ENCODE measurements at regions not wholly inside any gene's neighbourhood (a gene's known extent, or its start where the extent isn't known, plus 50 kb on each side); places are given as distances from the start of the nearest gene placed in this dataset.

- TF ChIP-seq CTCF (IDR thresholded peaks at IDR 0.05) (no peak), POLR2A (IDR thresholded peaks at IDR 0.05) (no peak)
Measured at GRCh38 chr13:87821512-87821911, 150.3 kb downstream of the SLITRK5 start.
